GM12874 (cell line): ENCODE measurements at regions not wholly inside any gene's neighbourhood (a gene's known extent, or its start where the extent isn't known, plus 50 kb on each side); places are given as distances from the start of the nearest gene placed in this dataset.

ENCODE experiments used
- CTCF ChIP-seq: IDR thresholded peaks from 2 replicates; pipeline ENCODE4 v1.5.1; 2011; ENCODE audit warnings: low read depth, mild to moderate bottlenecking, control low read depth, low read length, moderate library complexity; ENCODE audit not compliant: insufficient read depth

GRCh38 chr12:78414071-78414470 is 450.5 kb upstream of the SYT1 start:
- TF ChIP-seq CTCF: no peak

GRCh38 chr12:78418919-78419318 is 445.7 kb upstream of the SYT1 start:
- no peak for TF ChIP-seq CTCF

GRCh38 chr12:78419513-78419912 is 445.1 kb upstream of the SYT1 start:
- TF ChIP-seq CTCF: no peak

GRCh38 chr12:78420991-78421390 is 443.6 kb upstream of the SYT1 start:
- no peak for TF ChIP-seq CTCF

GRCh38 chr12:78430551-78430950 is 434.0 kb upstream of the SYT1 start:
- no peak for TF ChIP-seq CTCF

- TF ChIP-seq CTCF: no peak
Measured at GRCh38 chr12:78431931-78432330, 432.6 kb upstream of the SYT1 start.

GRCh38 chr12:78439666-78440065 is 424.9 kb upstream of the SYT1 start:
- TF ChIP-seq CTCF: no peak
